ENCODE measurements at regions not wholly inside any gene's neighbourhood (a gene's known extent, or its start where the extent isn't known, plus 50 kb on each side); places are given as distances from the start of the nearest gene placed in this dataset.
"Not testable (repeated sequence)": the region's sequence is repeated elsewhere in the genome, so short reads cannot be mapped to it uniquely, and the experiment has no call there.

GRCh38 chrY:13756615-13757014 is 52.9 kb downstream of the TMSB4Y start:
- DNase-seq = no peak

GRCh38 chrY:13766040-13766439 is 62.3 kb downstream of the TMSB4Y start:
- DNase-seq = no peak

- DNase-seq = no peak
Observed at GRCh38 chrY:13790108-13790793, 86.6 kb downstream of the TMSB4Y start.

- DNase-seq = no peak
Observed at GRCh38 chrY:13795067-13795466, 91.4 kb downstream of the TMSB4Y start.

- peak; percentile 26 for DNase-seq
Observed at GRCh38 chrY:13802828-13803227, 99.1 kb downstream of the TMSB4Y start.

GRCh38 chrY:13803424-13803823 is 99.7 kb downstream of the TMSB4Y start:
- DNase-seq = peak; percentile 4

- DNase-seq = peak; percentile 32
Observed at GRCh38 chrY:13804124-13805056, 100.7 kb downstream of the TMSB4Y start.

GRCh38 chrY:13805057-13805735 is 101.5 kb downstream of the TMSB4Y start:
- DNase-seq = no peak

GRCh38 chrY:13805736-13806067 is 102.0 kb downstream of the TMSB4Y start:
- DNase-seq = no peak

- DNase-seq = no peak
Observed at GRCh38 chrY:13830089-13830488, 126.4 kb downstream of the TMSB4Y start.

- peak; percentile 2 for DNase-seq
Observed at GRCh38 chrY:13844411-13844810, 140.7 kb downstream of the TMSB4Y start.

- DNase-seq = peak; percentile 32
Observed at GRCh38 chrY:13845276-13845675, 141.0 kb downstream of the VCY start.

GRCh38 chrY:13869611-13870010 is 116.7 kb downstream of the VCY start:
- no peak for DNase-seq

GRCh38 chrY:13871426-13871825 is 114.8 kb downstream of the VCY start:
- no peak for DNase-seq

- no peak for DNase-seq
Observed at GRCh38 chrY:13872696-13873095, 113.6 kb downstream of the VCY start.

- no peak for DNase-seq
Observed at GRCh38 chrY:13878506-13878905, 107.8 kb downstream of the VCY start.

GRCh38 chrY:13881096-13881495 is 105.2 kb downstream of the VCY start:
- DNase-seq = no peak

- DNase-seq = no peak
Observed at GRCh38 chrY:13882829-13883228, 103.4 kb downstream of the VCY start.

- not testable (repeated sequence) for DNase-seq
Observed at GRCh38 chrY:13894028-13894427, 92.2 kb downstream of the VCY start.

GRCh38 chrY:13907736-13908135 is 78.5 kb downstream of the VCY start:
- no peak for DNase-seq

GRCh38 chrY:13930436-13930835 is 55.8 kb downstream of the VCY start:
- not testable (repeated sequence) for DNase-seq
